HUES64 (cell line): ENCODE measurements at regions not wholly inside any gene's neighbourhood (a gene's known extent, or its start where the extent isn't known, plus 50 kb on each side); places are given as distances from the start of the nearest gene placed in this dataset.

Experiments
- H3K27ac ChIP-seq: 2 replicates; pipeline ENCODE4 v1.7.0; 2013; ENCODE audit warnings: low read depth, low read length, inconsistent platforms
- H3K27me3 ChIP-seq: 2 replicates; pipeline ENCODE4 v1.6.1; 2013; ENCODE audit warnings: mild to moderate bottlenecking, low read length; ENCODE audit not compliant: insufficient read depth
- H3K36me3 ChIP-seq: 2 replicates; pipeline ENCODE4 v1.6.1; 2013; ENCODE audit warnings: mild to moderate bottlenecking, low read length; ENCODE audit not compliant: insufficient read depth
- H3K4me1 ChIP-seq: 2 replicates; pipeline ENCODE4 v1.6.1; 2013; ENCODE audit warnings: mild to moderate bottlenecking, low read length, moderate library complexity; ENCODE audit not compliant: insufficient read depth
- H3K4me3 ChIP-seq: 2 replicates; pipeline ENCODE4 v1.5.1; 2013; ENCODE audit warnings: mild to moderate bottlenecking, low read length, moderate library complexity
- H3K9ac ChIP-seq: 2 replicates; pipeline ENCODE4 v1.6.1; 2013; ENCODE audit warnings: mild to moderate bottlenecking, low read depth, low read length
- H3K9me3 ChIP-seq: 2 replicates; pipeline ENCODE4 v1.6.1; 2013; ENCODE audit warnings: low read depth, low read length; ENCODE audit not compliant: insufficient read depth
- WGBS: fragments of 150-250, 120-280 bp; methylation state at CpG from one replicate; pipeline ENCODE4 v1.1.7; 2013; ENCODE audit warnings: missing lambda C conversion rate; 5-methylcytosine and 5-hydroxymethylcytosine counted together

- Histone ChIP-seq H3K9ac (no peak overlapping the region), H3K9me3 (no peaks in the 10 kb centered on the region), H3K36me3 (no peaks in the 10 kb centered on the region), H3K4me1 (peaks cover 5% of the 10 kb centered on the region), H3K4me3 (no peak overlapping the region), H3K27me3 (no peaks in the 10 kb centered on the region), H3K27ac (no peak overlapping the region)
- WGBS = 91% methylated on average over 7 of the region's 8 CpGs
Observed at GRCh38 chr15:52872036-52872818, 82.1 kb upstream of the ONECUT1 start.

DNA sequence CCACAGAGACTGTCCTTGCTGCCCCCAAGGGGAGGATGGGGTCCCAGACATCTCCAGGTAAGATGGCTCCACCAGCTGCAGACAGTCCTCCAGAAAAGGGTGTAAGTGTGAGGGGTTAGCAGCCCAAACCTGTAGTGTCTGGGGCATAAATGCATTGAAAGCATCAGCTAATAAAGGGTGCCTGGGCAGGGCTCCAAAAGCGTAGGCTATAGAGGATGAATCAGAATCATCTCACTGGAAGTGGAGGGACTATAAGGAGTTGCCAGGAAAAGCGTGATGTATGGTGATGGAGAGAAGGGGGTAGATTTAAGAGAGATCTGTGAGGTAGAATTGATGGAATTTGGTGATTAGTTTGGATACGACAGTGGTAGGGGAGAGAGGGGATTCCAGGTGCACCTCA is 79.9 kb upstream of the ONECUT1 start:
- WGBS = 92% methylated on average over 3 of the region's 3 CpGs
- Histone ChIP-seq H3K9ac (no peak overlapping the region), H3K9me3 (no peaks in the 10 kb centered on the region), H3K4me1 (peaks cover 5% of the 10 kb centered on the region), H3K27ac (no peak overlapping the region), H3K4me3 (no peak overlapping the region), H3K27me3 (no peaks in the 10 kb centered on the region), H3K36me3 (no peaks in the 10 kb centered on the region)

GRCh38 chr15:52866698-52867097 is 76.6 kb upstream of the ONECUT1 start:
- H3K9ac ChIP-seq = no peak overlapping the region
- H3K27me3 ChIP-seq = no peaks in the 10 kb centered on the region
- no peaks in the 10 kb centered on the region for H3K36me3 ChIP-seq
- peaks cover 5% of the 10 kb centered on the region for H3K4me1 ChIP-seq
- H3K4me3 ChIP-seq = no peak overlapping the region
- H3K9me3 ChIP-seq = no peaks in the 10 kb centered on the region
- 92% methylated on average over 5 of the region's 5 CpGs for WGBS
- no peak overlapping the region for H3K27ac ChIP-seq

GRCh38 chr15:52862677-52863076 is 72.5 kb upstream of the ONECUT1 start:
- Histone ChIP-seq H3K27ac (no peak overlapping the region), H3K27me3 (no peaks in the 10 kb centered on the region), H3K4me3 (no peak overlapping the region), H3K9ac (no peak overlapping the region), H3K36me3 (no peaks in the 10 kb centered on the region), H3K4me1 (peaks cover 20% of the 10 kb centered on the region), H3K9me3 (no peaks in the 10 kb centered on the region)
- 94% methylated on average over 7 of the region's 7 CpGs for WGBS

DNA sequence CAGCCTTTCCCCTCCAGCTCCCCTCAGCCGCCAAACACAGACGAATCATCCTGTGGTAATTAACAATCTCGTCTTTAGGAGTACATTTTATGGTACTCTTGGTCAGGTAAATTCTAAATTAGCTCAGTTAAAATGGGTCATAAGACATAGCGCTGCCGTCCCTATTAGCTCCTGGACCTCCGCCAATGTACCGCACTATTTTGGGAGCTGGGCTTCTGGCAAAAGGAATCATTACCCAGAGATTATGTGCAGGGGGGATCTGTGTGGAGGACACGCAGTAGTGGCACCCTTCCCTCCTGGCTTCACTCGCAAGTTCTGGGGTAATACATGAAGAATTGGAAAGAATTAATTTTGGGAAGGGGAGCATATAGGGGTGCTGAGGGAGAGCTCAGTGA is 68.6 kb upstream of the ONECUT1 start:
- Histone ChIP-seq H3K9ac (no peak overlapping the region), H3K4me3 (0 out of 2 replicates have a peak overlapping the region, but pooled peaks have one; percentile 10), H3K36me3 (no peaks in the 10 kb centered on the region), H3K27me3 (no peaks in the 10 kb centered on the region), H3K27ac (no peak overlapping the region), H3K9me3 (no peaks in the 10 kb centered on the region), H3K4me1 (peaks cover 39% of the 10 kb centered on the region)
- WGBS = 85% methylated on average over 9 of the region's 9 CpGs

DNA sequence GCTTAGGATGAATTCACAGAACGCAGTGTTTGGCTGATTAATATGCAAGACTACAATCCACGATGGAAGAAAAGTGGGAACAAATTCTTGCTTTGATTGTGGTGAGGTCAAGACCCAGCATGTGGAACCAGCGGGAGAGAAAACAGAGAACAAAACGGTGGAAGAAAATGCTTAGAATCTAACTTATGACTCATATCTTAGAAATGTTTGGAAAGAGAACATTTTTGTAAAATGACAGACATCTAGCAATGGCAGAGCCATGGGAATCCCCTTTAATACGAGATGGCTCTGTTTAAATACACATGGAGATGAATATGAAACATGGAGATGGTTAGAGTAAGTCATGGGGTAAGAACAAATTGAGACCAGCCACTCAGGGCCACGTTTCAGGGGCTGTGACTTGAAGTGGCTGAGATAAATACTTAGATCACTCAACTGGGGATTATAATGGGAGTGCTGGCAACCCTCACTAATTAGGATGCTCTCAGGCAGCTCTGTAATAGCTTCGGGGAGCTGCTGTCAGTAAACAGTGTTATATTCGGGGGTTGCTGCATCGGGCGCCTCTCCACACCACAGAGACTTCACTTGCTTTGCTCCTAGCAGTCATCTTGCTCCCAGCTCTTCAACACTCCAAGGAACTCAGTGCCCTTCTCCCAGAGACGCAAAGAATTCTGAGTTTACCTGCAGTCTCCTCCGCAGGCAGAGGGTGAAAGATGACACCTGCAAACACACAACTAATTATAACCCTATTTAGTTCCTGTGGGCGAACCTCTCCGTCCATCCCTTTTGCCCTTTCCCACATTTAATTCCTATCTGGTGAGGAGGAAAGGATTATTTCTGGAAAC is 68.0 kb upstream of the ONECUT1 start:
- no peaks in the 10 kb centered on the region for H3K27me3 ChIP-seq
- H3K9me3 ChIP-seq = no peaks in the 10 kb centered on the region
- 27% methylated on average over 14 of the region's 14 CpGs for WGBS
- H3K4me1 ChIP-seq = peaks cover 39% of the 10 kb centered on the region
- H3K4me3 ChIP-seq = peak overlapping the region; percentile 10; the same call in 1 of the 2 replicates
- no peaks in the 10 kb centered on the region for H3K36me3 ChIP-seq
- H3K9ac ChIP-seq = peak overlapping the region; percentile 6; the same call in 1 of the 2 replicates
- H3K27ac ChIP-seq = peak overlapping the region; percentile 11; the same call in 1 of the 2 replicates

GRCh38 chr15:52857471-52857870 is 67.3 kb upstream of the ONECUT1 start:
- Histone ChIP-seq H3K9me3 (no peaks in the 10 kb centered on the region), H3K4me1 (peaks cover 39% of the 10 kb centered on the region), H3K27me3 (no peaks in the 10 kb centered on the region), H3K36me3 (no peaks in the 10 kb centered on the region), H3K4me3 (peak overlapping the region; percentile 0; the same call in 1 of the 2 replicates), H3K27ac (peak overlapping the region; percentile 11; the same call in 1 of the 2 replicates), H3K9ac (peak overlapping the region; percentile 6; the same call in 1 of the 2 replicates)
- WGBS = 31% methylated on average over 6 of the region's 7 CpGs

GRCh38 chr15:52856286-52856685 is 66.2 kb upstream of the ONECUT1 start:
- 94% methylated on average over 1 of the region's 1 CpG for WGBS
- no peak overlapping the region for H3K27ac ChIP-seq
- H3K4me3 ChIP-seq = no peak overlapping the region
- peaks cover 39% of the 10 kb centered on the region for H3K4me1 ChIP-seq
- no peak overlapping the region for H3K9ac ChIP-seq
- H3K36me3 ChIP-seq = no peaks in the 10 kb centered on the region
- H3K27me3 ChIP-seq = no peaks in the 10 kb centered on the region
- H3K9me3 ChIP-seq = no peaks in the 10 kb centered on the region

DNA sequence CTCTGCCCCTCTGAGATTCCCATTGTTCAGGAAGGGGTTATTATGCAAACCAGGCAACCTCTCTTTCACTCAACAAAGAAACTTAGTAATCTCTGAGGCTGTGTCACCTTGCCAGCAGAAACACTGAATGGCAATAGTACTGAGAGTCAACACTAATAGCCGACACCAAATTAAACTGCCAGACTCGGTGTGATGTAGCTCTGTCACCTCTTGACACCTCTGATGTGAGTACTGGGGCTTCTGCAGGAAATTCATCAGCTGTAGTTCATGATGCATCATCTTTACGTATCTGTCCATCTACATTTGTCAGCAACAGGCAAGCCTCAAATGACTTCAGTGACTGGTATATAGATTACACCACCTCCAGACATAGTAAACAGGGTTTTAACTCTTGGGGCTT is 65.0 kb upstream of the ONECUT1 start:
- Histone ChIP-seq H3K9ac (no peak overlapping the region), H3K9me3 (no peaks in the 10 kb centered on the region), H3K27ac (no peak overlapping the region), H3K27me3 (no peaks in the 10 kb centered on the region), H3K4me1 (peaks cover 39% of the 10 kb centered on the region), H3K4me3 (no peak overlapping the region), H3K36me3 (no peaks in the 10 kb centered on the region)
- WGBS = 88% methylated on average over 3 of the region's 3 CpGs

- Histone ChIP-seq H3K27ac (no peak overlapping the region), H3K4me1 (no peaks in the 10 kb centered on the region), H3K4me3 (no peak overlapping the region), H3K9ac (no peak overlapping the region), H3K27me3 (no peaks in the 10 kb centered on the region), H3K36me3 (no peaks in the 10 kb centered on the region), H3K9me3 (no peaks in the 10 kb centered on the region)
- WGBS = 96% methylated on average over 5 of the region's 5 CpGs
Observed at GRCh38 chr15:52844823-52845222, 54.7 kb upstream of the ONECUT1 start.
